ENCODE measurements at regions not wholly inside any gene's neighbourhood (a gene's known extent, or its start where the extent isn't known, plus 50 kb on each side); places are given as distances from the start of the nearest gene placed in this dataset.

DNA sequence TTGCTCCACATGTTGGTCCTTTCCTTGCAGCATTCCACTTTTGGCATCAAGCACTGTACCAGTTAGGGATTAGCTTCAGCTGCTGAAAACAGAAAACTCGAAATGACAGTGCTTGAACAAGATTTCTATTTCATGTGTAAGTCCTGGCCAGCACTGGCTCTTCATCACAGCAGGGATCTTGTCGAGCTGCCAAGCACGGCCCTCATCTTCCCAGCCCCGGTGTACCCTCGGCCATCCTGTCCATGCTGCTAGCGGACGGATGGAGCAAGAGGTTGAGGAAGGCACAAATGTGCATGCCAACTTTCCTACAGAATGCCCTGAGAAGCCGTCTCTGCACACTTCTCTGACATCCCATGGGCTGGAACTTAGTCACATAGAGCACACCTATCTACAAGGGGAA, 130.6 kb downstream of the TENT4A start:
- Mint-ChIP-seq H3K4me1 (no peaks in the 10 kb centered on the region), H3K36me3 (ENCODE audit: low read depth) (peaks cover 2% of the 10 kb centered on the region), H3K4me3 (no peak overlapping the region), H3K9me3 (peaks cover 4% of the 10 kb centered on the region), H3K27me3 (ENCODE audit: low read depth) (no peaks in the 10 kb centered on the region), H3K27ac (ENCODE audit: unreplicated experiment) (no peak overlapping the region)
- DNase-seq (ENCODE audit: low read depth, low spot score), result no peak
- TF ChIP-seq, protein P1, sequence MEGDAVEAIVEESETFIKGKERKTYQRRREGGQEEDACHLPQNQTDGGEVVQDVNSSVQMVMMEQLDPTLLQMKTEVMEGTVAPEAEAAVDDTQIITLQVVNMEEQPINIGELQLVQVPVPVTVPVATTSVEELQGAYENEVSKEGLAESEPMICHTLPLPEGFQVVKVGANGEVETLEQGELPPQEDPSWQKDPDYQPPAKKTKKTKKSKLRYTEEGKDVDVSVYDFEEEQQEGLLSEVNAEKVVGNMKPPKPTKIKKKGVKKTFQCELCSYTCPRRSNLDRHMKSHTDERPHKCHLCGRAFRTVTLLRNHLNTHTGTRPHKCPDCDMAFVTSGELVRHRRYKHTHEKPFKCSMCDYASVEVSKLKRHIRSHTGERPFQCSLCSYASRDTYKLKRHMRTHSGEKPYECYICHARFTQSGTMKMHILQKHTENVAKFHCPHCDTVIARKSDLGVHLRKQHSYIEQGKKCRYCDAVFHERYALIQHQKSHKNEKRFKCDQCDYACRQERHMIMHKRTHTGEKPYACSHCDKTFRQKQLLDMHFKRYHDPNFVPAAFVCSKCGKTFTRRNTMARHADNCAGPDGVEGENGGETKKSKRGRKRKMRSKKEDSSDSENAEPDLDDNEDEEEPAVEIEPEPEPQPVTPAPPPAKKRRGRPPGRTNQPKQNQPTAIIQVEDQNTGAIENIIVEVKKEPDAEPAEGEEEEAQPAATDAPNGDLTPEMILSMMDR (conservative IDR thresholded peaks at IDR 0.05), result no peak

DNA sequence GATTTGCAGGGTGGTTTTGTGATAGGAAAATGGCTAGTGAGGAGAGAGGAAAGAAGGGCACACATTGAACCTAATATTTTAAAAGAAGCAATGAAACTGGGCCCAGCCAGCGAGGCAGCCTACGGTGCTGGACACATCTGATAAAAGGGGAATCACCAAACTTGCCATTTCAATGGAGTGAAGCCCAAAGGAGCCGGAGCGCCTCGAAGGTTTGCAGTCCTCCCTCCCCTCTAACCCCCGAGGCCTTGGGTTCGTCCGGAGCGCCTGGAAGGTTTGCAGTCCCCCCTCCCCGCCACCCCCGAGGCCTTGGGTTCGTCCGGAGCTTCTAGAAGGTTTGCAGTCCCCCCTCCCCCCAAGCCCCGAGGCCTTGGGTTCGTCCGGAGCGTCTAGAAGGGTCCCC, 132.6 kb downstream of the TENT4A start:
- DNase-seq (ENCODE audit: low read depth, low spot score), result no peak
- Mint-ChIP-seq H3K4me1 (no peaks in the 10 kb centered on the region), H3K27ac (ENCODE audit: unreplicated experiment) (no peak overlapping the region), H3K36me3 (ENCODE audit: low read depth) (peaks cover 2% of the 10 kb centered on the region), H3K27me3 (ENCODE audit: low read depth) (no peaks in the 10 kb centered on the region), H3K4me3 (no peak overlapping the region), H3K9me3 (peaks cover 5% of the 10 kb centered on the region)
- TF ChIP-seq, protein P1 (conservative IDR thresholded peaks at IDR 0.05), result no peak

DNA sequence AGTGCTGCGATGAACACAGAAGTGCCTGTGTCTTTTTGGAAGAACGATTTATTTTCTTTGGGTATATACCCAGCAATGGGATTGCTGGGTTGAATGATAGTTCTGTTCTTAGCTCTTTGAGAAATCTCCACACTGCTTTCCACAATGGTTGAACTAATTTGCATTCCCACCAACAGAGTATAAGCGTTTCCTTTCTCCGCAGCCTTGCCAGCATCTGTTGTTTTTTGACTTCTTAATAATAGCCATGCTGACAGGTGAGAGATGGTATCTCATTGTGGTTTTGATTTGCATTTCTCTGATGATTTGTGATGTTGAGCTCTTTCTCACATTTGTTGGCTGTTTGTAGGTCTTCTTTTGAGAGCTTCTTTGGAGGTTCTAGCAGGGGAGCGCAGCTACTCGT, 134.6 kb downstream of the TENT4A start:
- no peak for DNase-seq (ENCODE audit: low read depth, low spot score)
- H3K9me3 Mint-ChIP-seq, result peaks cover 5% of the 10 kb centered on the region
- no peaks in the 10 kb centered on the region for H3K27me3 Mint-ChIP-seq (ENCODE audit: low read depth)
- H3K4me3 Mint-ChIP-seq, result no peak overlapping the region
- no peaks in the 10 kb centered on the region for H3K4me1 Mint-ChIP-seq
- peaks cover 2% of the 10 kb centered on the region for H3K36me3 Mint-ChIP-seq (ENCODE audit: low read depth)
- TF ChIP-seq, protein P1 (conservative IDR thresholded peaks at IDR 0.05), result no peak
- H3K27ac Mint-ChIP-seq (ENCODE audit: unreplicated experiment), result peak overlapping the region; percentile 12

GRCh38 chr5:6849316-6850105, 136.3 kb downstream of the TENT4A start:
- H3K27ac Mint-ChIP-seq (ENCODE audit: unreplicated experiment), result no peak overlapping the region
- TF ChIP-seq, protein P1 (conservative IDR thresholded peaks at IDR 0.05), result no peak
- no peaks in the 10 kb centered on the region for H3K4me1 Mint-ChIP-seq
- peaks cover 7% of the 10 kb centered on the region for H3K36me3 Mint-ChIP-seq (ENCODE audit: low read depth)
- H3K27me3 Mint-ChIP-seq (ENCODE audit: low read depth), result no peaks in the 10 kb centered on the region
- no peak overlapping the region for H3K4me3 Mint-ChIP-seq
- H3K9me3 Mint-ChIP-seq, result peaks cover 10% of the 10 kb centered on the region
- DNase-seq (ENCODE audit: low read depth, low spot score), result no peak

GRCh38 chr5:6850106-6850432, 136.8 kb downstream of the TENT4A start:
- Mint-ChIP-seq H3K36me3 (ENCODE audit: low read depth) (peaks cover 7% of the 10 kb centered on the region), H3K4me1 (no peaks in the 10 kb centered on the region), H3K4me3 (no peak overlapping the region), H3K9me3 (peaks cover 10% of the 10 kb centered on the region), H3K27me3 (ENCODE audit: low read depth) (no peaks in the 10 kb centered on the region), H3K27ac (ENCODE audit: unreplicated experiment) (no peak overlapping the region)
- TF ChIP-seq, protein P1 (conservative IDR thresholded peaks at IDR 0.05), result no peak
- DNase-seq (ENCODE audit: low read depth, low spot score), result no peak
